Midbrain (tissue), 1 donor: ENCODE measurements at regions not wholly inside any gene's neighbourhood (a gene's known extent, or its start where the extent isn't known, plus 50 kb on each side); places are given as distances from the start of the nearest gene placed in this dataset.
"Not testable (repeated sequence)": the region's sequence is repeated elsewhere in the genome, so short reads cannot be mapped to it uniquely, and the experiment has no call there.

ENCODE experiments used
- DNase-seq: peaks from one replicate; lab custom pipeline; 2025; lab: John Stamatoyannopoulos, UW

- no peak for DNase-seq
Observed at GRCh38 chr5:106986006-106986405, 684.7 kb downstream of the EFNA5 start.

DNA sequence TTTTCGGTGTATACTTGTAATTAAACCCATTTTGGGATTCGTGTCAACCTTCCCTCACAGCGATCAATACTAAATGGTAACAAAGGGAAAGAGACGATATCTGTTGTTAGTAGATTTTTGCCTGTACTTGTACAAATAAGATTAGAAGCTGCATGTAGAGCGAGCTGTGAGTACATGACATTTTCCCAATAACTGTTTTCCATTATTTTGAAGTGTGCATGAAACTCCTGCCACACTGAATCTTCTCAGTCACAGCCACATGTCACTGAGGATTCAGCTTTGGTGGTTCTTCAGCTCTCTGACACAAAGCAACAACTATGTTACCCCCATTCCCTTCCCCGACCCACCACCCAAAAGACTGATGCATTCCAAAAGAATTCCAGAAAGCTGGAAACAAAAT lies 685.6 kb downstream of the EFNA5 start:
- no peak for DNase-seq

- not testable (repeated sequence) for DNase-seq
Observed at GRCh38 chr5:106979178-106979577, 691.6 kb downstream of the EFNA5 start.

DNA sequence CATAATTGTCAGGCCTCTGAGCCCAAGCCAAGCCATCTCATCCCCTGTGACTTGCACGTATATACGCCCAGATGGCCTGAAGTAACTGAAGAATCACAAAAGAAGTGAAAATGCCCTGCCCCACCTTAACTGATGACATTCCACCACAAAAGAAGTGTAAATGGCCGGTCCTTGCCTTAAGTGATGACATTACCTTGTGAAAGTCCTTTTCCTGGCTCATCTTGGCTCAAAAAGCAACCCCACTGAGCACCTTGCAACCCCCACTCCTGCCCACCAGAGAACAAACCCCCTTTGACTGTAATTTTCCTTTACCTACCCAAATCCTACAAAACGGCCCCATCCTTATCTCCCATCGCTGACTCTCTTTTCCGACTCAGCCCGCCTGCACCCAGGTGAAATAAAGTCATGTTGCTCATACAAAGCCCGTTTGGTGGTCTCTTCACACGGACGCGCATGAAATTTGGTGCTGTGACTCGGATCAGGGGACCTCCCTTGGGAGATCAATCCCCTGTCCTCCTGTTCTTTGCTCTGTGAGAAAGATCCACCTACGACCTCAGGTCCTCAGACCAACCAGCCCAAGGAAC lies 692.1 kb downstream of the EFNA5 start:
- not testable (repeated sequence) for DNase-seq

DNA sequence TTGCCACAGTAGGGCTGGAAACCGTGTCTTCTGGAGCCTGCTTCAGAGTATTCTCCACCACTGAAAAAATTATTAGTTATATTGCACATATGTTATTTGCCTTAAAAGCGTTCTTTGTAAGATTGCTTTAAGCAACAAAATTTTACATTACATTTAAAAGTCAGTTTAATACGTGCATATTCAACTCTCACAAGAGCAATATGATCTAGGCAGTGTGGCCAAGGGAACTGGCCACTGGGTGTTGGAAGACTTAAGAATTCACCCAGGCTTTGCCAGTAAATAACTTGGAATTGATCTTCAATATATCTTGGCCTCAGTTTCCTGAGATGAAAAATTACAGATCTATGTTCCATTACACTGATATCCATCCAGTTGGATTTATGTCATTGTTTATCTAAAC lies 694.4 kb downstream of the EFNA5 start:
- no peak for DNase-seq

- DNase-seq = no peak
Observed at GRCh38 chr5:106974272-106974671, 696.5 kb downstream of the EFNA5 start.

GRCh38 chr5:106966686-106967315 lies 703.9 kb downstream of the EFNA5 start:
- no peak for DNase-seq

- DNase-seq = no peak
Observed at GRCh38 chr5:106964132-106964531, 706.6 kb downstream of the EFNA5 start.

DNA sequence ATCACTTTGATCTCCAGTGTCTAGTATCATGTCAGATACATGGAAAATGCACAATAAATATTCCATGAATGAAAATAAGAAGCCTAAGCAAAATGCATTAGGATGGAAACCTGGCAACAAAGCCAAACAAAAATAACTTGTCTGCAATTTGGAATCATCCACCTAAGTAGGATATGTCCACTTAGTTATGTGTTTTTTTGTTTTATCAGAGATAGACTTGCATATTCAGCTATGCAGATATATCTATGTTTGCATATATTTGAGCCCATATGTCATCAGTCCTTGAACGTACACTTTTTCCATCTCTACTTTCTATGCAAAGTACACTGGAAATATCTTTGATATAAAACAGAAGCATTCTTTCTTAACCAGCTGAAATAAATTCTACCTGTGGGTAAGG lies 707.1 kb downstream of the EFNA5 start:
- no peak for DNase-seq

DNA sequence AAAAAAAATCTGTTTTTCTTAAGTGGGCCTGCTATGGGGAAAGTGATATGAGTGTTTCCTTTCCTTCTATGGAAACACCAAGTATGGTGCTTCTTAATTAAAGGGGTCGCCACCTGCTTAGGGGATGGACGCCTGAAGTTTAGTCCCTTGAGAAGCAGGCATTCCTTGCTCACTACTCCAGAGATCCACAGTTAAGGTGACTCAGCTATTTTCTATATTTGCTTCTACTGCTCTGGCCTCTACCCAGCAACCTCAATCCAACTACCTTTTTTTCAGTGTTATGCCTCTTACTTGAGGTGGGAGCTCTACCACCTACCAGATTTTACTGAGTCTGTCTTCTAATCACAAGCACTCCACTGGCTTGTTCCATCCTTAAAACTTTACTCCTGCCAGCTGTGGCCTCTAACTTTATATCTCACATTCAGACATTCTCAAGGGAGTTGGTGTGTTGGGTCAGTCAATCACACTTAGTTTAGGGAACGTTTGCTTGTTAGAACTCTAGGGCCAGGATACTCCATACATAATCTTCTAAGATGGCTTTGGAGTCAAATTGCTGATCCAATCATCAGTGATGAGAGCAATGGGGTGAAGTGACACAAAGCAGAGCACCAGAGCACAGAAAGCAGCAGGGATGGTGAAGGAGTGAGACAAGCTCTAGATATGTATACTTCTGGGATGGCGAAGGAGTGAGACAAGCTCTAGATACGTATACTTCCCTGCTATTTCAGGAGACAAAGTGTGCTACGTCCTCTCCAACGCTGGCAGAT lies 708.1 kb downstream of the EFNA5 start:
- no peak for DNase-seq

DNA sequence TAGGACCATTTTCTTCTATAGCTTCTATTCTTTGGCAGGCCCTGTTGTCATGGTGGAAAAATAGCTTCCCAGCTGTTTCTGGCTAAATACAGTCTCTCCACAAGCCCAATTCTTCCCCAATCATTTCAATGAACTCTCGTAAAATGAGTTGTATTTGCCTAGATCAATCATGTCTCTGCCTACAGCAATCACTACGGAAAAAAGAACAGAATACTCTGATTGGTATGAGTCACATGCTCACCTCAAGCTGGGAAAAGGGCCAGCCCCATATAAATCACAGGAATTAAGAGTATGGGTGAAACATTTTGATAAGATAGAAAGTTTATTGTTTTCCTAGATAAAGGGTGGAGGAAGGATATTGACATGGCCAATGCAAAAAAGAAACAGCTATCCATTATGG lies 711.4 kb downstream of the EFNA5 start:
- no peak for DNase-seq

- DNase-seq = no peak
Observed at GRCh38 chr5:106957336-106957735, 713.4 kb downstream of the EFNA5 start.

GRCh38 chr5:106956886-106957285 lies 713.9 kb downstream of the EFNA5 start:
- no peak for DNase-seq

GRCh38 chr5:106956187-106956586 lies 714.5 kb downstream of the EFNA5 start:
- DNase-seq = no peak

GRCh38 chr5:106940986-106941385 lies 729.8 kb downstream of the EFNA5 start:
- DNase-seq = no peak

- DNase-seq = no peak
Observed at GRCh38 chr5:106940301-106940846, 730.4 kb downstream of the EFNA5 start.

- DNase-seq = no peak
Observed at GRCh38 chr5:106923409-106923808, 747.3 kb downstream of the EFNA5 start.

DNA sequence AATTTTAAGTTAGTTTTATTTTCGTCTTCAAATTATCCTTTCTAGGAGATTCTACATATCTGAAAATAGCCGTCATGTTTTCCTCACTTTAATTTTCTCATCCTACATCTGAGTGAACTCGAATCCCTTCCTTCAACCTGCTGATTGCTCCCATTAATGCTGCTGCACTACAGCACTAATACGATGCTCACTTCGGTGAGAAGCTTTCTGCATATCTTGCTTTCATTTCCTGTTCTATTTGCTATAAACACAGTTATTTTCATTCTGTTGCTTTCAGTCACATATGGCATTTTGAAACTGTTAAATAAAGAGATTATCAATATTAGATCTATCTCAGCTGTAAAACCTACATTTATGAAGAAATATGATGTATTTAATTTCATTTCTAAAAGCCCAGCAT lies 749.2 kb downstream of the EFNA5 start:
- no peak for DNase-seq

- no peak for DNase-seq
Observed at GRCh38 chr5:106910486-106910885, 760.3 kb downstream of the EFNA5 start.

DNA sequence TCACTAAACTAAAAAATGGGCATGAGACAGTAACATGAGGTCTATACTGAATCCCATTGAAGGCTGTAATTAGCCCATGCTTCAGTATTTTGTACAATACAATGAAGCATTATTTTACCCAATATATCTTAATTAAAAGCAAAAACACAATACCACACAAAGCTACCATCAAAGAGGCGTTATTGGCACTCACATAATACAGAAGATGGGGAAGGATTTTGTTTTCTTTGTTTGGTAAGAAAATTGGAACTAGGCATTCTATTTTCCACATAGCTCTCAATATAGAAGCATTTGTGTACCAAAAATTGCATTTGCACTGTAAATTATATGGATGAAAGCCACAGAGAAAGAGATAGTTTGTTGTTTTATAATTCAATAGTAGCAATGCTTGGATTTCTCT lies 761.0 kb downstream of the EFNA5 start:
- DNase-seq = no peak

GRCh38 chr5:106907979-106908378 lies 762.8 kb downstream of the EFNA5 start:
- no peak for DNase-seq

- DNase-seq = no peak
Observed at GRCh38 chr5:106906199-106906598, 764.5 kb downstream of the EFNA5 start.

DNA sequence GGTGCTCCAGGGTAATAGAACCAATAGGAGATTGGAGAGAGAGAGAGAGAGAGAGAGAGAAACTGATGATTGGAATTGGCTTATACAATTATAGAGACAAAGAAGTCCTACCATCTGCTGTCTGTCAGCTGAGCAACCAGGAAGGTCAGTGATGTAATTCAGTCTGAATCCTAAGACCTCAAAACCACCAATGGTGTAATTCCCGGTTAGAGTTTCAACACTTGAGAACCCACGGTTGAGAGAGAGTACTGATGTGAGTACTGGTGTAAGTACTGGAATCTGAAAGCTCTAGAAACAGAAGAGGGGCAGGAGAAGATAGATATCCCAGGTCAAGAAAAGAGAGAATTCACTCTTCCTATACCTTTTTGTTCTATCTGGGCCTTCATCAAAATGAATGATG lies 775.8 kb downstream of the EFNA5 start:
- no peak for DNase-seq
